AG09319 (cell line): ENCODE measurements at regions not wholly inside any gene's neighbourhood (a gene's known extent, or its start where the extent isn't known, plus 50 kb on each side); places are given as distances from the start of the nearest gene placed in this dataset.
"Not testable (repeated sequence)": the region's sequence is repeated elsewhere in the genome, so short reads cannot be mapped to it uniquely, and the experiment has no call there.

Experiments
- DNase-seq: peaks from one replicate; pipeline ENCODE4 v3.0.0-alpha.2; 2010; ENCODE audit warnings: low read depth; ENCODE audit errors: extremely low read depth
- CTCF ChIP-seq: IDR thresholded peaks from 2 replicates; pipeline ENCODE4 v1.5.1; 2011; ENCODE audit warnings: low read depth, mild to moderate bottlenecking, inconsistent platforms, low read length, moderate library complexity

GRCh38 chr6:10175362-10175761 lies 239.5 kb downstream of the TFAP2A start:
- DNase-seq: no peak
- TF ChIP-seq CTCF: no peak

- TF ChIP-seq CTCF: no peak
- DNase-seq: no peak
Measured at GRCh38 chr6:10174761-10175160, 240.1 kb downstream of the TFAP2A start.

- no peak for DNase-seq
- no peak for TF ChIP-seq CTCF
Measured at GRCh38 chr6:10174056-10174455, 240.8 kb downstream of the TFAP2A start.

GRCh38 chr6:10171706-10172105 lies 243.2 kb downstream of the TFAP2A start:
- DNase-seq: not testable (repeated sequence)

GRCh38 chr6:10170816-10171215 lies 244.1 kb downstream of the TFAP2A start:
- no peak for TF ChIP-seq CTCF
- DNase-seq: no peak

GRCh38 chr6:10166031-10166430 lies 248.8 kb downstream of the TFAP2A start:
- DNase-seq: no peak
- no peak for TF ChIP-seq CTCF

GRCh38 chr6:10163203-10163962 lies 251.5 kb downstream of the TFAP2A start:
- TF ChIP-seq CTCF: no peak
- DNase-seq: no peak

GRCh38 chr6:10156875-10157274 lies 258.0 kb downstream of the TFAP2A start:
- no peak for TF ChIP-seq CTCF
- no peak for DNase-seq
